Endodermal cell (in vitro differentiated cells): ENCODE measurements at regions not wholly inside any gene's neighbourhood (a gene's known extent, or its start where the extent isn't known, plus 50 kb on each side); places are given as distances from the start of the nearest gene placed in this dataset.

ENCODE experiments used
- DNase-seq: peaks from one replicate; pipeline ENCODE4 v3.0.0-alpha.2; 2017
- H3K27ac ChIP-seq: 2 replicates; pipeline ENCODE4 v1.5.1; 2013; ENCODE audit warnings: mild to moderate bottlenecking, low read depth, low read length, moderate library complexity
- H3K27me3 ChIP-seq: 2 replicates; pipeline ENCODE4 v1.6.1; 2013; ENCODE audit warnings: mild to moderate bottlenecking, low read length, moderate library complexity; ENCODE audit not compliant: insufficient read depth, control insufficient read depth, poor library complexity, severe bottlenecking
- H3K36me3 ChIP-seq: 2 replicates; pipeline ENCODE4 v1.7.0; 2013; ENCODE audit warnings: mild to moderate bottlenecking, low read length, moderate library complexity; ENCODE audit not compliant: control insufficient read depth, insufficient read depth
- H3K4me1 ChIP-seq: one replicate; pipeline ENCODE4 v1.7.0; 2013; ENCODE audit warnings: low read length; ENCODE audit not compliant: control insufficient read depth, insufficient read depth
- H3K4me3 ChIP-seq: 2 replicates; pipeline ENCODE4 v1.5.1; 2013; ENCODE audit warnings: mild to moderate bottlenecking, low read length, moderate library complexity
- H3K9ac ChIP-seq: 2 replicates; pipeline ENCODE4 v1.6.1; 2013; ENCODE audit warnings: mild to moderate bottlenecking, low read length, moderate library complexity; ENCODE audit not compliant: poor library complexity, severe bottlenecking; ENCODE audit errors: extremely low read depth
- H3K9me3 ChIP-seq: 2 replicates; pipeline ENCODE4 v1.6.1; 2013; ENCODE audit warnings: mild to moderate bottlenecking, low read length, moderate library complexity; ENCODE audit not compliant: control insufficient read depth
- H3K27ac Mint-ChIP-seq: 2 replicates; pipeline ENCODE4 v1.8.0; 2020; ENCODE audit warnings: mixed read lengths
- H3K27me3 Mint-ChIP-seq: 2 replicates; pipeline ENCODE4 v1.8.0; 2021; ENCODE audit warnings: mild to moderate bottlenecking, mixed read lengths; ENCODE audit not compliant: insufficient read depth
- H3K36me3 Mint-ChIP-seq: 2 replicates; pipeline ENCODE4 v1.8.0; 2020; ENCODE audit warnings: low read depth, mixed read lengths
- H3K4me1 Mint-ChIP-seq: 2 replicates; pipeline ENCODE4 v1.8.0; 2020; ENCODE audit warnings: mixed read lengths
- H3K4me3 Mint-ChIP-seq: 2 replicates; pipeline ENCODE4 v1.8.0; 2020; ENCODE audit warnings: mild to moderate bottlenecking, moderate library complexity, mixed read lengths
- H3K9me3 Mint-ChIP-seq: 2 replicates; pipeline ENCODE4 v1.8.0; 2020; ENCODE audit warnings: mild to moderate bottlenecking, mixed read lengths
- CTCF ChIP-seq: fragments of 200-600 bp; sonication (generic); conservative IDR thresholded peaks from 2 replicates; pipeline ENCODE4 v1.5.0; 2021; ENCODE audit warnings: antibody characterized with exemption, mild to moderate bottlenecking
- WGBS, 2 experiments: methylation state at CpG; one replicate each; pipeline versions ENCODE4 v1.1.5 to v1.1.7; 2013; ENCODE audit warnings: missing lambda C conversion rate in 2 of 2, mixed read lengths in 1 of 2; ENCODE audit not compliant: insufficient coverage in 1 of 2, insufficient read length in 1 of 2; 5-methylcytosine and 5-hydroxymethylcytosine counted together

GRCh38 chr4:148857239-148857972 lies 415.2 kb upstream of the NR3C2 start:
- Mint-ChIP-seq H3K27me3 (no peaks in the 10 kb centered on the region), H3K27ac (no peak overlapping the region), H3K36me3 (no peaks in the 10 kb centered on the region), H3K4me1 (no peaks in the 10 kb centered on the region), H3K9me3 (peaks cover 13% of the 10 kb centered on the region), H3K4me3 (no peak overlapping the region)
- DNase-seq, result no peak
- H3K4me1 ChIP-seq, result no peaks in the 10 kb centered on the region
- 96 to 97% methylated on average over 3 to 4 of the region's 4 CpGs for WGBS, 2 experiments
- peaks cover 4% of the 10 kb centered on the region for H3K9me3 ChIP-seq
- no peaks in the 10 kb centered on the region for H3K27me3 ChIP-seq
- no peak overlapping the region for H3K9ac ChIP-seq
- no peaks in the 10 kb centered on the region for H3K36me3 ChIP-seq
- H3K27ac ChIP-seq, result no peak overlapping the region
- no peak for TF ChIP-seq CTCF
- no peak overlapping the region for H3K4me3 ChIP-seq

GRCh38 chr4:148854203-148854602 lies 412.0 kb upstream of the NR3C2 start:
- H3K4me3 ChIP-seq, result no peak overlapping the region
- Mint-ChIP-seq H3K9me3 (peaks cover 13% of the 10 kb centered on the region), H3K27ac (no peak overlapping the region), H3K27me3 (no peaks in the 10 kb centered on the region), H3K4me1 (no peaks in the 10 kb centered on the region), H3K4me3 (no peak overlapping the region), H3K36me3 (no peaks in the 10 kb centered on the region)
- H3K27me3 ChIP-seq, result no peaks in the 10 kb centered on the region
- TF ChIP-seq CTCF, result no peak
- no peaks in the 10 kb centered on the region for H3K4me1 ChIP-seq
- no peaks in the 10 kb centered on the region for H3K36me3 ChIP-seq
- H3K9ac ChIP-seq, result no peak overlapping the region
- DNase-seq, result no peak
- no peak overlapping the region for H3K27ac ChIP-seq
- peaks cover 4% of the 10 kb centered on the region for H3K9me3 ChIP-seq

GRCh38 chr4:148852092-148852699 lies 410.0 kb upstream of the NR3C2 start:
- Mint-ChIP-seq H3K9me3 (peaks cover 13% of the 10 kb centered on the region), H3K27me3 (no peaks in the 10 kb centered on the region), H3K27ac (no peak overlapping the region), H3K36me3 (no peaks in the 10 kb centered on the region), H3K4me3 (no peak overlapping the region), H3K4me1 (no peaks in the 10 kb centered on the region)
- H3K27ac ChIP-seq, result no peak overlapping the region
- 70% methylated on average over 3 of the region's 3 CpGs; no CpG with 5 or more reads in 1 of the 2 experiments for WGBS, 2 experiments
- H3K36me3 ChIP-seq, result no peaks in the 10 kb centered on the region
- no peaks in the 10 kb centered on the region for H3K9me3 ChIP-seq
- H3K27me3 ChIP-seq, result no peaks in the 10 kb centered on the region
- peak; percentile 50 for TF ChIP-seq CTCF
- DNase-seq, result no peak
- H3K4me3 ChIP-seq, result no peak overlapping the region
- no peaks in the 10 kb centered on the region for H3K4me1 ChIP-seq
- H3K9ac ChIP-seq, result no peak overlapping the region
